ENCODE measurements at regions not wholly inside any gene's neighbourhood (a gene's known extent, or its start where the extent isn't known, plus 50 kb on each side); places are given as distances from the start of the nearest gene placed in this dataset.

DNA sequence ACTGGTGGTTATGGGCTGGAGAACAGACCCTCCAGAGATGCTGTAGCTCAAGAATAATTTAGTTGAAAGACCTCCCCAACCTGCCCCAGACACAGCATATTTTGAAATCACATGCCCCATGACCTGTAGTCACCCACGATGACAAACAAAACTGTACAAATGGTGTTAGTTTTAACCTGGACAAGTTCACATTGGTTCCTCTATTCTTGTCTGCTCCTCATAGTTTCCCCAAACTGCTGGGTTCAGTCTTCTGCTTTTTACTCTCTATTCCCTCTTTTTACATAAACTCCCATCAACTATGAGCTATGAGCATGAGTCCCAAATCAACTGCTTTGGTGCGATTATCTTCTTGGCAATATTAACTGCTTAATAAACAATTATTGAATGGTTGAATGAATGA lies 365.3 kb upstream of the CLINT1 start (continued):
- TF ChIP-seq, protein P1, sequence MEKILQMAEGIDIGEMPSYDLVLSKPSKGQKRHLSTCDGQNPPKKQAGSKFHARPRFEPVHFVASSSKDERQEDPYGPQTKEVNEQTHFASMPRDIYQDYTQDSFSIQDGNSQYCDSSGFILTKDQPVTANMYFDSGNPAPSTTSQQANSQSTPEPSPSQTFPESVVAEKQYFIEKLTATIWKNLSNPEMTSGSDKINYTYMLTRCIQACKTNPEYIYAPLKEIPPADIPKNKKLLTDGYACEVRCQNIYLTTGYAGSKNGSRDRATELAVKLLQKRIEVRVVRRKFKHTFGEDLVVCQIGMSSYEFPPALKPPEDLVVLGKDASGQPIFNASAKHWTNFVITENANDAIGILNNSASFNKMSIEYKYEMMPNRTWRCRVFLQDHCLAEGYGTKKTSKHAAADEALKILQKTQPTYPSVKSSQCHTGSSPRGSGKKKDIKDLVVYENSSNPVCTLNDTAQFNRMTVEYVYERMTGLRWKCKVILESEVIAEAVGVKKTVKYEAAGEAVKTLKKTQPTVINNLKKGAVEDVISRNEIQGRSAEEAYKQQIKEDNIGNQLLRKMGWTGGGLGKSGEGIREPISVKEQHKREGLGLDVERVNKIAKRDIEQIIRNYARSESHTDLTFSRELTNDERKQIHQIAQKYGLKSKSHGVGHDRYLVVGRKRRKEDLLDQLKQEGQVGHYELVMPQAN (conservative IDR thresholded peaks at IDR 0.05) = no peak
- no peak for TF ChIP-seq SUZ12 (IDR thresholded peaks at IDR 0.05; ENCODE audit: unreplicated experiment)
- TF ChIP-seq, protein P2, sequence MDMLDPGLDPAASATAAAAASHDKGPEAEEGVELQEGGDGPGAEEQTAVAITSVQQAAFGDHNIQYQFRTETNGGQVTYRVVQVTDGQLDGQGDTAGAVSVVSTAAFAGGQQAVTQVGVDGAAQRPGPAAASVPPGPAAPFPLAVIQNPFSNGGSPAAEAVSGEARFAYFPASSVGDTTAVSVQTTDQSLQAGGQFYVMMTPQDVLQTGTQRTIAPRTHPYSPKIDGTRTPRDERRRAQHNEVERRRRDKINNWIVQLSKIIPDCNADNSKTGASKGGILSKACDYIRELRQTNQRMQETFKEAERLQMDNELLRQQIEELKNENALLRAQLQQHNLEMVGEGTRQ (IDR thresholded peaks at IDR 0.05; ENCODE audit: borderline replicate concordance, low read depth, low read length) = no peak
- TF ChIP-seq KDM1A (IDR thresholded peaks at IDR 0.05; ENCODE audit: borderline replicate concordance) = no peak

DNA sequence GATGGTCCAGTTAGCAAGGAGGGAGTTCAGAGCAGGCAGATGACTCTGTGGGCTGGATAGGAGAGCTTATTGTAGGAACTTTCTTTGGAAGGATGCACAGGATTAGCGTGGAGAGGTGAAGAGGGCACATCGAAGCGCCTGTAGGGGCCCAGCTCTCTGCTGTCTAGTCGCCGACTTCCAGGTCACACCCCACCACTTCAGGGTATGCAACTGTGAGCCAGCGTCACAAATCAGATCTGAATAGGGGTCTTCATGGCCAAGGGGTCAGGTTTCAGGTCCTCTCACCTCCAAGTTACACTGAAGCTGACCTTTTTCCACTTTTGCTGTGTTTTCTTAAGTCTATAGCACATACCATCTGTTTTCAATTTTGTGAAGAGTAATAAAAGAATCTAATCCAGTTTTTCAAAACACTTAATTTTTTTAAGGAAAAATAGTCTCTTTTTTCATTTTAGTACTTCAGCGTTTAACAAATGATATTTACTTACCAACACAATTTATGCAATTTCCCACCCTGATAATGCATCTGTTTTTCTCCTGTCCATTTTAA lies 364.2 kb upstream of the CLINT1 start:
- H3K79me2 ChIP-seq (ENCODE audit: control insufficient read depth, insufficient read depth, low read length) = no peaks in the 10 kb centered on the region
- ChIA-PET CTCF (no interaction called here), RAD21 (ENCODE audit: unreplicated experiment) (no interaction called here), POLR2A (no interaction called here), SMC1A (ENCODE audit: uncharacterized antibody, unreplicated experiment) (no interaction called here)
- intact Hi-C loops (cut with micrococcal nuclease; ENCODE audit: unreplicated experiment) (no loop called here), in situ Hi-C loops (cut with MboI) (no loop called here)
- WGBS (ENCODE audit: insufficient coverage, insufficient replicate concordance, low lambda C conversion rate, missing lambda C conversion rate) = 53% methylated on average over 7 of the region's 7 CpGs
- no peak overlapping the region for H3K9ac ChIP-seq (ENCODE audit: control insufficient read depth, insufficient read depth, low read length)
- no peaks in the 10 kb centered on the region for H3K36me3 ChIP-seq (ENCODE audit: control insufficient read depth in 2 of 2, insufficient read depth in 2 of 2, low read length in 1 of 2)
- H4K20me1 ChIP-seq (ENCODE audit: control insufficient read depth, insufficient read depth) = no peaks in the 10 kb centered on the region
- no peaks in the 10 kb centered on the region for H3K4me1 ChIP-seq (ENCODE audit: control insufficient read depth, insufficient read depth, low read length)
- ATAC-seq = no peak
- H3K27me3 ChIP-seq (replicated peaks in 1 of 2; ENCODE audit: control insufficient read depth in 2 of 2, insufficient read depth in 2 of 2, low read length in 1 of 2) = no peaks in the 10 kb centered on the region
- H2AFZ ChIP-seq (ENCODE audit: control insufficient read depth, low read depth, low read length) = no peak overlapping the region
- no peak for DNase-seq (ENCODE audit: low read depth, low spot score)
- H3K4me2 ChIP-seq (ENCODE audit: control insufficient read depth, insufficient read depth) = no peak overlapping the region
- no peaks in the 10 kb centered on the region for H3K9me3 ChIP-seq (replicated peaks; ENCODE audit: control insufficient read depth, insufficient read depth, low read length)
- TF ChIP-seq BACH1 (IDR thresholded peaks at IDR 0.05; ENCODE audit: borderline replicate concordance) = no peak
- TF ChIP-seq MYB (IDR thresholded peaks at IDR 0.05; ENCODE audit: borderline replicate concordance, low read depth, low read length) = no peak
- TF ChIP-seq MYC (IDR thresholded peaks at IDR 0.05; ENCODE audit: insufficient read depth, insufficient read length, insufficient replicate concordance, low read length, severe bottlenecking) = no peak
- no peak for TF ChIP-seq IKZF2 (IDR thresholded peaks at IDR 0.05)
- TF ChIP-seq, protein P3, sequence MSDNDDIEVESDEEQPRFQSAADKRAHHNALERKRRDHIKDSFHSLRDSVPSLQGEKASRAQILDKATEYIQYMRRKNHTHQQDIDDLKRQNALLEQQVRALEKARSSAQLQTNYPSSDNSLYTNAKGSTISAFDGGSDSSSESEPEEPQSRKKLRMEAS (IDR thresholded peaks at IDR 0.05; ENCODE audit: low read depth, low read length) = no peak
- TF ChIP-seq RCOR1 (conservative IDR thresholded peaks at IDR 0.05; ENCODE audit: low read depth, low read length) = no peak
- no peak for TF ChIP-seq ZNF24 (IDR thresholded peaks at IDR 0.05)
- TF ChIP-seq WRNIP1 (IDR thresholded peaks at IDR 0.05; ENCODE audit: borderline replicate concordance, low read depth, low read length) = no peak
- TF ChIP-seq, protein P4, sequence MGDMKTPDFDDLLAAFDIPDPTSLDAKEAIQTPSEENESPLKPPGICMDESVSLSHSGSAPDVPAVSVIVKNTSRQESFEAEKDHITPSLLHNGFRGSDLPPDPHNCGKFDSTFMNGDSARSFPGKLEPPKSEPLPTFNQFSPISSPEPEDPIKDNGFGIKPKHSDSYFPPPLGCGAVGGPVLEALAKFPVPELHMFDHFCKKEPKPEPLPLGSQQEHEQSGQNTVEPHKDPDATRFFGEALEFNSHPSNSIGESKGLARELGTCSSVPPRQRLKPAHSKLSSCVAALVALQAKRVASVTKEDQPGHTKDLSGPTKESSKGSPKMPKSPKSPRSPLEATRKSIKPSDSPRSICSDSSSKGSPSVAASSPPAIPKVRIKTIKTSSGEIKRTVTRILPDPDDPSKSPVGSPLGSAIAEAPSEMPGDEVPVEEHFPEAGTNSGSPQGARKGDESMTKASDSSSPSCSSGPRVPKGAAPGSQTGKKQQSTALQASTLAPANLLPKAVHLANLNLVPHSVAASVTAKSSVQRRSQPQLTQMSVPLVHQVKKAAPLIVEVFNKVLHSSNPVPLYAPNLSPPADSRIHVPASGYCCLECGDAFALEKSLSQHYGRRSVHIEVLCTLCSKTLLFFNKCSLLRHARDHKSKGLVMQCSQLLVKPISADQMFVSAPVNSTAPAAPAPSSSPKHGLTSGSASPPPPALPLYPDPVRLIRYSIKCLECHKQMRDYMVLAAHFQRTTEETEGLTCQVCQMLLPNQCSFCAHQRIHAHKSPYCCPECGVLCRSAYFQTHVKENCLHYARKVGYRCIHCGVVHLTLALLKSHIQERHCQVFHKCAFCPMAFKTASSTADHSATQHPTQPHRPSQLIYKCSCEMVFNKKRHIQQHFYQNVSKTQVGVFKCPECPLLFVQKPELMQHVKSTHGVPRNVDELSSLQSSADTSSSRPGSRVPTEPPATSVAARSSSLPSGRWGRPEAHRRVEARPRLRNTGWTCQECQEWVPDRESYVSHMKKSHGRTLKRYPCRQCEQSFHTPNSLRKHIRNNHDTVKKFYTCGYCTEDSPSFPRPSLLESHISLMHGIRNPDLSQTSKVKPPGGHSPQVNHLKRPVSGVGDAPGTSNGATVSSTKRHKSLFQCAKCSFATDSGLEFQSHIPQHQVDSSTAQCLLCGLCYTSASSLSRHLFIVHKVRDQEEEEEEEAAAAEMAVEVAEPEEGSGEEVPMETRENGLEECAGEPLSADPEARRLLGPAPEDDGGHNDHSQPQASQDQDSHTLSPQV (IDR thresholded peaks at IDR 0.05) = no peak
- TF ChIP-seq, protein P5, sequence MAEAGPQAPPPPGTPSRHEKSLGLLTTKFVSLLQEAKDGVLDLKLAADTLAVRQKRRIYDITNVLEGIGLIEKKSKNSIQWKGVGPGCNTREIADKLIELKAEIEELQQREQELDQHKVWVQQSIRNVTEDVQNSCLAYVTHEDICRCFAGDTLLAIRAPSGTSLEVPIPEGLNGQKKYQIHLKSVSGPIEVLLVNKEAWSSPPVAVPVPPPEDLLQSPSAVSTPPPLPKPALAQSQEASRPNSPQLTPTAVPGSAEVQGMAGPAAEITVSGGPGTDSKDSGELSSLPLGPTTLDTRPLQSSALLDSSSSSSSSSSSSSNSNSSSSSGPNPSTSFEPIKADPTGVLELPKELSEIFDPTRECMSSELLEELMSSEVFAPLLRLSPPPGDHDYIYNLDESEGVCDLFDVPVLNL (IDR thresholded peaks at IDR 0.05; ENCODE audit: low read depth, low read length) = no peak
- H3K4me3 ChIP-seq = no peak overlapping the region
- no peak for FAIRE-seq
- no peak overlapping the region for H3K27ac ChIP-seq (ENCODE audit: control insufficient read depth, insufficient read depth)
- no TSS peak for BruUV-seq (replicated peaks)
